H1 (cell line): ENCODE measurements at regions not wholly inside any gene's neighbourhood (a gene's known extent, or its start where the extent isn't known, plus 50 kb on each side); places are given as distances from the start of the nearest gene placed in this dataset.

Experiments
- CTCF ChIA-PET: fragments of 300-600 bp; sonication (Branson Sonifier 250); formaldehyde crosslinking; loops from one replicate; lab custom pipeline; 2021; ENCODE audit not compliant: partially characterized antibody; lab: Charles Lee
- POLR2A ChIA-PET: fragments of 300-600 bp; sonication (Branson Sonifier 250); formaldehyde crosslinking; loops from one replicate; lab custom pipeline; 2021; ENCODE audit warnings: inconsistent platforms; ENCODE audit not compliant: partially characterized antibody; lab: Charles Lee
- DNase-seq, 2 experiments: peaks; one replicate each; pipeline versions ENCODE4 v3.0.0 to v3.0.0-alpha.2; 2010 to 2022; ENCODE audit warnings: low spot score in 2 of 2, low read depth in 1 of 2, mixed read lengths in 1 of 2
- FAIRE-seq: peaks from 2 replicates; lab custom pipeline; 2011; peaks lifted over from hg19 to GRCh38; lab: Jason Lieb, UNC
- H2AFZ ChIP-seq: 2 replicates; pipeline ENCODE4 v1.8.1; 2012; ENCODE audit warnings: low read length, inconsistent platforms
- H2AK5ac ChIP-seq: 2 replicates; pipeline ENCODE4 v1.6.1; 2013; ENCODE audit warnings: low read depth, low read length
- H2BK120ac ChIP-seq: replicated peaks from 2 replicates; pipeline ENCODE3; 2013; ENCODE audit warnings: low read depth, low read length, inconsistent platforms
- H2BK12ac ChIP-seq: 2 replicates; pipeline ENCODE4 v1.6.1; 2013; ENCODE audit warnings: low read depth, low read length
- H2BK15ac ChIP-seq: 2 replicates; pipeline ENCODE4 v1.6.1; 2013; ENCODE audit warnings: low read length
- H2BK20ac ChIP-seq: 2 replicates; pipeline ENCODE4 v1.6.1; 2013; ENCODE audit warnings: low read length
- H2BK5ac ChIP-seq: 2 replicates; pipeline ENCODE4 v1.6.1; 2013; ENCODE audit warnings: low read depth, low read length
- H3K14ac ChIP-seq: 2 replicates; pipeline ENCODE4 v1.6.1; 2013; ENCODE audit warnings: inconsistent platforms; ENCODE audit not compliant: insufficient read length
- H3K18ac ChIP-seq: 2 replicates; pipeline ENCODE4 v1.6.1; 2013; ENCODE audit warnings: low read length; ENCODE audit errors: extremely low read depth
- H3K23ac ChIP-seq: 2 replicates; pipeline ENCODE4 v1.6.1; 2013; ENCODE audit warnings: inconsistent platforms; ENCODE audit not compliant: insufficient read length
- H3K23me2 ChIP-seq: 2 replicates; pipeline ENCODE4 v1.6.1; 2013; ENCODE audit warnings: low read depth, low read length
- H3K27ac ChIP-seq: 2 replicates; pipeline ENCODE4 v1.6.1; 2011; ENCODE audit warnings: low read depth, low read length, inconsistent platforms
- H3K27me3 ChIP-seq, 4 experiments: replicated peaks in 1 of 4; 1 replicate in 1 of 4; 2 replicates in 3 of 4; pipeline versions ENCODE4 v1.6.1 to v1.8.1; 2011 to 2013; ENCODE audit warnings: low read length in 3 of 4, mild to moderate bottlenecking in 3 of 4, inconsistent platforms in 2 of 4, mixed read lengths in 2 of 4, moderate library complexity in 1 of 4; ENCODE audit not compliant: control insufficient read depth in 3 of 4, insufficient read depth in 3 of 4; ENCODE audit errors: extremely low read depth in 1 of 4
- H3K36me3 ChIP-seq, 4 experiments: 2 replicates each; pipeline versions ENCODE4 v1.6.1 to v1.8.1; 2011 to 2013; ENCODE audit warnings: mild to moderate bottlenecking in 4 of 4, low read length in 3 of 4, moderate library complexity in 2 of 4, control low read depth in 1 of 4, inconsistent platforms in 1 of 4; ENCODE audit not compliant: insufficient read depth in 4 of 4, control insufficient read depth in 2 of 4
- H3K4ac ChIP-seq: replicated peaks from 2 replicates; pipeline ENCODE3; 2013; ENCODE audit warnings: low read length, low read depth, mixed read lengths, inconsistent platforms; ENCODE audit not compliant: insufficient read length
- H3K4me1 ChIP-seq, 4 experiments: replicated peaks in 1 of 4; 1 replicate in 1 of 4; 2 replicates in 3 of 4; pipeline versions ENCODE4 v1.6.1 to v1.8.1; 2011 to 2013; ENCODE audit warnings: low read length in 3 of 4, inconsistent platforms in 2 of 4, mixed read lengths in 1 of 4; ENCODE audit not compliant: insufficient read depth in 4 of 4, control insufficient read depth in 3 of 4
- H3K4me2 ChIP-seq, 2 experiments: 2 replicates each; pipeline versions ENCODE4 v1.6.1 to v1.8.1; 2011 to 2013; ENCODE audit warnings: low read depth in 2 of 2, low read length in 2 of 2, control low read depth in 1 of 2, inconsistent platforms in 1 of 2, mild to moderate bottlenecking in 1 of 2; ENCODE audit not compliant: insufficient read depth in 1 of 2
- H3K4me3 ChIP-seq, 4 experiments: fragments of 200-600, 300-600 bp in 1 of 4; sonication (generic), shearing (Covaris generic), sonication (Bioruptor Twin) in 1 of 4; 2 replicates each; pipeline versions ENCODE4 v1.5.1 to v1.8.1; 2011 to 2016; ENCODE audit warnings: low read length in 4 of 4, low read depth in 3 of 4, control low read depth in 2 of 4, inconsistent platforms in 2 of 4, mild to moderate bottlenecking in 2 of 4, mixed read lengths in 1 of 4, moderate library complexity in 1 of 4; ENCODE audit not compliant: insufficient read depth in 2 of 4; ENCODE audit errors: extremely low read depth in 1 of 4
- H3K56ac ChIP-seq: replicated peaks from 2 replicates; pipeline ENCODE3; 2013; ENCODE audit warnings: low read depth, mild to moderate bottlenecking, mixed read lengths, low read length, inconsistent platforms; ENCODE audit not compliant: insufficient read length
- H3K79me1 ChIP-seq: 2 replicates; pipeline ENCODE4 v1.6.1; 2013; ENCODE audit warnings: low read depth, low read length, control low read depth
- H3K79me2 ChIP-seq, 2 experiments: 2 replicates each; pipeline versions ENCODE4 v1.6.1 to v1.8.1; 2012 to 2013; ENCODE audit warnings: low read length in 2 of 2, mild to moderate bottlenecking in 2 of 2, inconsistent platforms in 1 of 2; ENCODE audit not compliant: insufficient read depth in 2 of 2, control insufficient read depth in 1 of 2
- H3K9ac ChIP-seq, 4 experiments: replicated peaks in 1 of 4; 1 replicate in 1 of 4; 2 replicates in 3 of 4; pipeline versions ENCODE4 v1.6.1 to v1.8.1; 2011 to 2013; ENCODE audit warnings: low read depth in 3 of 4, low read length in 3 of 4, control low read depth in 2 of 4, mild to moderate bottlenecking in 2 of 4, moderate library complexity in 2 of 4, inconsistent platforms in 1 of 4; ENCODE audit errors: extremely low read depth in 1 of 4
- H3K9me3 ChIP-seq, 2 experiments: 2 replicates each; pipeline versions ENCODE4 v1.6.1 to v1.8.1; 2012 to 2013; ENCODE audit warnings: mild to moderate bottlenecking in 2 of 2, moderate library complexity in 2 of 2, control low read depth in 1 of 2, inconsistent platforms in 1 of 2, low read depth in 1 of 2, low read length in 1 of 2, mixed read lengths in 1 of 2; ENCODE audit not compliant: insufficient read depth in 2 of 2
- H4K20me1 ChIP-seq, 2 experiments: replicated peaks in 1 of 2; 2 replicates each; pipeline versions ENCODE3 to v1.8.1; 2011 to 2013; ENCODE audit warnings: inconsistent platforms in 2 of 2, low read length in 2 of 2, mild to moderate bottlenecking in 1 of 2; ENCODE audit not compliant: insufficient read depth in 2 of 2, control insufficient read depth in 1 of 2
- H4K5ac ChIP-seq: 2 replicates; pipeline ENCODE4 v1.6.1; 2013; ENCODE audit warnings: low read length, low read depth, mixed read lengths, inconsistent platforms; ENCODE audit not compliant: insufficient read length
- H4K8ac ChIP-seq: 2 replicates; pipeline ENCODE4 v1.8.0; 2013; ENCODE audit warnings: mild to moderate bottlenecking, moderate library complexity, low read length, inconsistent platforms; ENCODE audit not compliant: insufficient read depth; ENCODE audit errors: extremely low read depth
- H4K91ac ChIP-seq: replicated peaks from 2 replicates; pipeline ENCODE3; 2013; ENCODE audit warnings: low read length, mixed read lengths, inconsistent platforms; ENCODE audit not compliant: insufficient read length
- BCL11A ChIP-seq, 2 experiments: IDR thresholded peaks; one replicate each; pipeline ENCODE4 v1.6.1; 2011; ENCODE audit warnings: low read depth in 2 of 2, low read length in 2 of 2, mild to moderate bottlenecking in 2 of 2
- CHD2 ChIP-seq: IDR thresholded peaks from 2 replicates; pipeline ENCODE4 v1.6.1; 2012; ENCODE audit warnings: low read length, improper control_type of control experiment
- CREB1 ChIP-seq: IDR thresholded peaks from 2 replicates; pipeline ENCODE4 v1.6.1; 2012; ENCODE audit warnings: inconsistent platforms
- EGR1 ChIP-seq: IDR thresholded peaks from 2 replicates; pipeline ENCODE4 v1.6.1; 2011; ENCODE audit warnings: low read depth, low read length, borderline replicate concordance
- MAX ChIP-seq: IDR thresholded peaks from 2 replicates; pipeline ENCODE4 v1.6.1; 2012; ENCODE audit warnings: inconsistent platforms
- NRF1 ChIP-seq: IDR thresholded peaks from 2 replicates; pipeline ENCODE4 v1.6.1; 2011; ENCODE audit warnings: mild to moderate bottlenecking, low read depth, low read length, improper control_type of control experiment
- RNF2 ChIP-seq: fragments of 200-900, 300-1000 bp; sonication (generic); IDR thresholded peaks from 2 replicates; pipeline ENCODE4 v1.7.1; 2016; ENCODE audit warnings: borderline replicate concordance, low read depth, mild to moderate bottlenecking, antibody characterized with exemption, low read length; ENCODE audit not compliant: poor library complexity, severe bottlenecking; ENCODE audit errors: missing control alignments
- RXRA ChIP-seq: IDR thresholded peaks from 2 replicates; pipeline ENCODE4 v1.6.1; 2011; ENCODE audit warnings: low read depth, mild to moderate bottlenecking, low read length, moderate library complexity; ENCODE audit not compliant: insufficient read depth
- SAP30 ChIP-seq: fragments of 300-600 bp; sonication (generic); IDR thresholded peaks from 2 replicates; pipeline ENCODE4 v1.7.1; 2012; ENCODE audit warnings: low read length, moderate library complexity, mild to moderate bottlenecking, inconsistent platforms; ENCODE audit not compliant: insufficient read depth, insufficient replicate concordance
- SIRT6 ChIP-seq: IDR thresholded peaks from one replicate; pipeline ENCODE4 v1.7.1; 2012; ENCODE audit warnings: low read length, inconsistent platforms
- SP2 ChIP-seq: IDR thresholded peaks from 2 replicates; pipeline ENCODE4 v1.6.1; 2012; ENCODE audit warnings: mild to moderate bottlenecking, low read length, inconsistent platforms
- TAF1 ChIP-seq: IDR thresholded peaks from 2 replicates; pipeline ENCODE4 v1.6.1; 2011; ENCODE audit warnings: mild to moderate bottlenecking, low read depth, low read length
- TAF7 ChIP-seq: optimal IDR thresholded peaks from 2 replicates; pipeline ENCODE3; 2011; ENCODE audit warnings: low read depth, mild to moderate bottlenecking, inconsistent platforms, low read length, moderate library complexity, borderline replicate concordance
- ZNF274 ChIP-seq: IDR thresholded peaks from 2 replicates; pipeline ENCODE4 v1.7.0; 2012; ENCODE audit warnings: low read length, borderline replicate concordance; ENCODE audit errors: extremely low read depth
- WGBS, 2 experiments: shearing (Covaris generic) in 1 of 2; methylation state at CpG; one replicate each; pipeline versions ENCODE4 v1.1.6 to v1.1.7; 2013 to 2015; ENCODE audit warnings: low lambda C conversion rate in 2 of 2, mixed read lengths in 2 of 2, inconsistent platforms in 1 of 2, low coverage in 1 of 2, missing lambda C conversion rate in 1 of 2; ENCODE audit not compliant: insufficient replicate concordance in 2 of 2, insufficient coverage in 1 of 2, insufficient read length in 1 of 2; ENCODE audit errors: extremely low coverage in 1 of 2, missing lambda C conversion rate in 1 of 2; 5-methylcytosine and 5-hydroxymethylcytosine counted together
- TF ChIP-seq, protein P1 (sequence below): IDR thresholded peaks from 2 replicates; pipeline ENCODE4 v1.6.1; 2011; ENCODE audit warnings: low read depth, mild to moderate bottlenecking, low read length; ENCODE audit not compliant: insufficient read depth

DNA sequence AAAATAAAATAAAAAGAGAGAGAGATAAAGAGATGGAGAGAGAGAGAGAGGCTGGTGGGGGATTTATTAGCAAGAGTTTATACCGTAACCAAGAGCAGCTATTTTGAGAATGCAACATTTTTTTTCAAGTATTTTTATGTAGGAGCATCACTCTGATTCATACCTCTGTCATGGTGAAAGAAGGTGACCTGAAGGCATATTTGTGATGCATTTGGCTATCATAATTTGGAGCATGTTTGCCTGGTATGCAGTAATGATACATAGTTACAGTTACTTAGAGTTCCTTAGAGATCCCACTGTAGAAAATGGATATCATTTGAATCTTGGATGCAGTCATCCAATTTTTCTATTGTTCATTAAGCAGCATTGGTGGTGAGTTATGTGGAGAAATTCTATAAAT, 1472.4 kb downstream of the SI start:
- Histone ChIP-seq H2AK5ac (no peak overlapping the region), H4K91ac (no peak overlapping the region), H4K5ac (no peak overlapping the region), H2BK120ac (no peak overlapping the region), H4K8ac (no peak overlapping the region), H3K4me2 (no peak overlapping the region), H3K36me3 (no peaks in the 10 kb centered on the region), H3K9ac (no peak overlapping the region), H3K27ac (no peak overlapping the region), H3K18ac (no peak overlapping the region), H3K9me3 (no peaks in the 10 kb centered on the region), H2BK12ac (no peak overlapping the region), H2BK15ac (no peak overlapping the region), H3K27me3 (no peaks in the 10 kb centered on the region), H2BK5ac (no peak overlapping the region), H3K79me1 (no peaks in the 10 kb centered on the region), H3K4me1 (no peaks in the 10 kb centered on the region), H3K56ac (no peak overlapping the region), H4K20me1 (no peaks in the 10 kb centered on the region), H3K4me3 (no peak overlapping the region), H3K23ac (no peak overlapping the region), H3K79me2 (no peaks in the 10 kb centered on the region), H3K14ac (no peak overlapping the region), H3K23me2 (no peaks in the 10 kb centered on the region), H3K4ac (no peak overlapping the region), H2AFZ (no peak overlapping the region), H2BK20ac (no peak overlapping the region)
- ChIA-PET POLR2A (no interaction called here), CTCF (interaction anchor here (0.6 kb wide), 1 partner anchor 16 kb away, joined by 3 read pairs; no protein-coding TSS in a partner anchor)
- FAIRE-seq: no peak
- no peak for DNase-seq
- 89% methylated on average over 1 of the region's 1 CpG; no CpG with 5 or more reads in 1 of the 2 experiments for WGBS, 2 experiments
- TF ChIP-seq CREB1 (no peak), SIRT6 (no peak), SAP30 (no peak), NRF1 (no peak), BCL11A (IDR thresholded peaks at IDR 0.05; ENCODE audit: low read depth in 2 of 2, low read length in 2 of 2) (no peak), ZNF274 (no peak), MAX (no peak), RNF2 (no peak), RXRA (no peak), TAF1 (no peak), SP2 (no peak), CHD2 (no peak), TAF7 (no peak), EGR1 (no peak)
- TF ChIP-seq, protein P1, sequence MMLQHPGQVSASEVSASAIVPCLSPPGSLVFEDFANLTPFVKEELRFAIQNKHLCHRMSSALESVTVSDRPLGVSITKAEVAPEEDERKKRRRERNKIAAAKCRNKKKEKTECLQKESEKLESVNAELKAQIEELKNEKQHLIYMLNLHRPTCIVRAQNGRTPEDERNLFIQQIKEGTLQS: no peak
